ENCODE measurements at regions not wholly inside any gene's neighbourhood (a gene's known extent, or its start where the extent isn't known, plus 50 kb on each side); places are given as distances from the start of the nearest gene placed in this dataset.

GRCh38 chr2:146238254-146238966 is 1606.4 kb upstream of the ACVR2A start:
- no peak for DNase-seq (ENCODE audit: low read depth)
- H3K4me3 ChIP-seq (ENCODE audit: low read depth, low read length), result no peak overlapping the region
- TF ChIP-seq CTCF (IDR thresholded peaks at IDR 0.05; ENCODE audit: control insufficient read depth, extremely low read depth, insufficient read depth), result no peak

- TF ChIP-seq CTCF (IDR thresholded peaks at IDR 0.05; ENCODE audit: control insufficient read depth, extremely low read depth, insufficient read depth), result no peak
- no peak for DNase-seq (ENCODE audit: low read depth)
- no peak overlapping the region for H3K4me3 ChIP-seq (ENCODE audit: low read depth, low read length)
These were observed 1609.7 kb upstream of the ACVR2A start for GRCh38 chr2:146235158-146235557.

- no peak for TF ChIP-seq CTCF (IDR thresholded peaks at IDR 0.05; ENCODE audit: control insufficient read depth, extremely low read depth, insufficient read depth)
- H3K4me3 ChIP-seq (ENCODE audit: low read depth, low read length), result no peak overlapping the region
- no peak for DNase-seq (ENCODE audit: low read depth)
These were observed 1615.2 kb upstream of the ACVR2A start for GRCh38 chr2:146229508-146230155.

GRCh38 chr2:146228466-146229058 is 1616.3 kb upstream of the ACVR2A start:
- H3K4me3 ChIP-seq (ENCODE audit: low read depth, low read length), result no peak overlapping the region
- no peak for DNase-seq (ENCODE audit: low read depth)
- no peak for TF ChIP-seq CTCF (IDR thresholded peaks at IDR 0.05; ENCODE audit: control insufficient read depth, extremely low read depth, insufficient read depth)

GRCh38 chr2:146228020-146228393 is 1616.8 kb upstream of the ACVR2A start:
- H3K4me3 ChIP-seq (ENCODE audit: low read depth, low read length), result no peak overlapping the region
- DNase-seq (ENCODE audit: low read depth), result no peak
- TF ChIP-seq CTCF (IDR thresholded peaks at IDR 0.05; ENCODE audit: control insufficient read depth, extremely low read depth, insufficient read depth), result no peak

GRCh38 chr2:146227152-146228019 is 1617.4 kb upstream of the ACVR2A start:
- no peak overlapping the region for H3K4me3 ChIP-seq (ENCODE audit: low read depth, low read length)
- DNase-seq (ENCODE audit: low read depth), result no peak
- TF ChIP-seq CTCF (IDR thresholded peaks at IDR 0.05; ENCODE audit: control insufficient read depth, extremely low read depth, insufficient read depth), result no peak
